ENCODE measurements at regions not wholly inside any gene's neighbourhood (a gene's known extent, or its start where the extent isn't known, plus 50 kb on each side); places are given as distances from the start of the nearest gene placed in this dataset.
"Not testable (repeated sequence)": the region's sequence is repeated elsewhere in the genome, so short reads cannot be mapped to it uniquely, and the experiment has no call there.

- DNase-seq, result no peak
Observed at GRCh38 chr15:95202569-95203349, 971.4 kb downstream of the MCTP2 start.

- DNase-seq, result no peak
Observed at GRCh38 chr15:95205077-95205476, 973.7 kb downstream of the MCTP2 start.

- DNase-seq, result not testable (repeated sequence)
Observed at GRCh38 chr15:95205830-95206229, 974.5 kb downstream of the MCTP2 start.

GRCh38 chr15:95208071-95208470, 976.7 kb downstream of the MCTP2 start:
- no peak for DNase-seq

- no peak for DNase-seq
Observed at GRCh38 chr15:95208988-95209387, 977.6 kb downstream of the MCTP2 start.

GRCh38 chr15:95210436-95210981, 979.1 kb downstream of the MCTP2 start:
- no peak for DNase-seq

- DNase-seq, result no peak
Observed at GRCh38 chr15:95215017-95215416, 983.7 kb downstream of the MCTP2 start.

- DNase-seq, result no peak
Observed at GRCh38 chr15:95226835-95227234, 995.5 kb downstream of the MCTP2 start.

- DNase-seq, result no peak
Observed at GRCh38 chr15:95227235-95227634, 995.9 kb downstream of the MCTP2 start.

GRCh38 chr15:95228856-95229555, 997.6 kb downstream of the MCTP2 start:
- no peak for DNase-seq

GRCh38 chr15:95235033-95235432, 1003.7 kb downstream of the MCTP2 start:
- no peak for DNase-seq

- DNase-seq, result no peak
Observed at GRCh38 chr15:95247071-95247984, 1016.0 kb downstream of the MCTP2 start.

GRCh38 chr15:95249524-95249923, 1018.2 kb downstream of the MCTP2 start:
- no peak for DNase-seq

- no peak for DNase-seq
Observed at GRCh38 chr15:95252404-95252803, 1021.0 kb downstream of the MCTP2 start.

- no peak for DNase-seq
Observed at GRCh38 chr15:95254263-95254662, 1022.9 kb downstream of the MCTP2 start.

GRCh38 chr15:95259513-95259912, 1028.2 kb downstream of the MCTP2 start:
- DNase-seq, result peak; percentile 70 to 86

GRCh38 chr15:95259965-95260364, 1028.6 kb downstream of the MCTP2 start:
- DNase-seq, result peak in 1 of 2 experiments; percentile 21

- DNase-seq, result no peak
Observed at GRCh38 chr15:95260856-95261255, 1029.5 kb downstream of the MCTP2 start.

- DNase-seq, result no peak
Observed at GRCh38 chr15:95261546-95261945, 1030.2 kb downstream of the MCTP2 start.

- DNase-seq, result no peak
Observed at GRCh38 chr15:95261968-95262367, 1030.6 kb downstream of the MCTP2 start.

- no peak for DNase-seq
Observed at GRCh38 chr15:95262866-95263564, 1031.7 kb downstream of the MCTP2 start.

- no peak for DNase-seq
Observed at GRCh38 chr15:95263751-95264150, 1032.4 kb downstream of the MCTP2 start.
